ENCODE measurements at regions not wholly inside any gene's neighbourhood (a gene's known extent, or its start where the extent isn't known, plus 50 kb on each side); places are given as distances from the start of the nearest gene placed in this dataset.

DNA sequence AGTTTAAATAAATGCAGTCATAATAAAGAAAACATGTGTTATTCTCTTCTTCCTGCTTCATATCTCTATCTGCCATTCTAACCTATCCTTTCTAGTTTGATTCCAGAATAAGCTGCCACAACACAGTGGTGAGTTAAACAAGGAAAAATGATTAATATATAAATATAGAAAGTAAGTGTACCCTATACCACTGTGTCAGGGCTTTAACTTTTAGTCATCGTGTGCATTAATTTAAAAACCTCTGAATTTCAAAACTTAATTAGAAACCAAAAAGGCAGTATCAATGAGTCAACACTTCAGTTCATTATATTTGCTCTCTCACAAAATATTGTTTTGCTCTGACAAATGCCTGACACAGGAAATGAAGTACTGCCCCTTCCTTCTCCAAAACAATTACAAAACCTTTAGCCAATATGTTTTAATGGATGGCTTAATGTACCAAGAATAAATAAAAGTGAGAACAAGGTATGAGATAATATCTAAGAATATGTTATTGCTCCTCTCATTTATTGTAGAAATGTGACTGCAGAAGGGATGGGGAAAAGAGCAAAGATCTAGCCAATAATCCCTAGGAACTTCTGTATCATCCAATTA, 634.8 kb downstream of the KCNT2 start:
- ATAC-seq (no peak), DNase-seq (no peak)
- TF ChIP-seq CTCF (IDR thresholded peaks at IDR 0.05) (no peak), POLR2A (IDR thresholded peaks at IDR 0.05) (no peak)
- H3K27ac ChIP-seq: no peak overlapping the region
- no peaks in the 10 kb centered on the region for H3K36me3 ChIP-seq
- no peaks in the 10 kb centered on the region for H3K27me3 ChIP-seq
- 71 to 75% (median 72%) methylated on average over 1 of the region's 1 CpG for WGBS, 4 donors
- intact Hi-C loops (cut with DNase I): no loop called here
- no peak overlapping the region for H3K4me3 ChIP-seq
- H3K9me3 ChIP-seq: no peaks in the 10 kb centered on the region
- H3K4me1 ChIP-seq: no peaks in the 10 kb centered on the region

- intact Hi-C loops (cut with DNase I): no loop called here
- no peaks in the 10 kb centered on the region for H3K36me3 ChIP-seq
- TF ChIP-seq POLR2A (IDR thresholded peaks at IDR 0.05) (no peak), CTCF (IDR thresholded peaks at IDR 0.05) (no peak)
- WGBS, 4 donors: 87 to 100% (median 89%) methylated on average over 1 of the region's 1 CpG
- H3K4me3 ChIP-seq: no peak overlapping the region
- no peaks in the 10 kb centered on the region for H3K27me3 ChIP-seq
- no peak overlapping the region for H3K27ac ChIP-seq
- no peaks in the 10 kb centered on the region for H3K9me3 ChIP-seq
- no peaks in the 10 kb centered on the region for H3K4me1 ChIP-seq
- no peak for ATAC-seq
- DNase-seq: no peak
Measured at GRCh38 chr1:195971589-195971988, 636.7 kb downstream of the KCNT2 start.

- intact Hi-C loops (cut with DNase I): no loop called here
- no peaks in the 10 kb centered on the region for H3K9me3 ChIP-seq
- ATAC-seq: no peak
- no peaks in the 10 kb centered on the region for H3K4me1 ChIP-seq
- H3K4me3 ChIP-seq: no peak overlapping the region
- WGBS, 4 donors: 86 to 93% (median 89%) methylated on average over 1 of the region's 1 CpG
- no peak overlapping the region for H3K27ac ChIP-seq
- TF ChIP-seq CTCF (IDR thresholded peaks at IDR 0.05) (no peak), POLR2A (IDR thresholded peaks at IDR 0.05) (no peak)
- no peak for DNase-seq
- H3K36me3 ChIP-seq: no peaks in the 10 kb centered on the region
- H3K27me3 ChIP-seq: no peaks in the 10 kb centered on the region
Measured at GRCh38 chr1:195970209-195970608, 638.0 kb downstream of the KCNT2 start.

DNA sequence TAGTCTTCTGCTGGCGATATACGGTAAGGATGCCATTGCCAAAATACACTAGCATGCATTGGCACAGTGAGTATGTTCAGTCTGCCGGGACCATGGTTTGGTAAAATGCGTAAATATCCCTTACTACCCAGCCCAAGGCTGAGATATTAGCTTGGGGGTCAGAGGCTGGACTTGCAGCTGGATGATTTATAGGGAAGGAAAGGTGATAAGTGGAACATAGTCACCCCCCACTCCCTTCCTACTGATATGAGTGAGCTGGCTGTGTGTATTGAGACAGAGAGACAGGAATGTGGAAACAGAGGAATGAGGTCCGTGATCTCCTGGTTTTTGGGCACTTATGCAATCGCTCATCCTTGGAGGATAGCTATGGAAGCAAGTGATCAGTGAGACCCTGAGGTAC, 642.8 kb downstream of the KCNT2 start:
- H3K9me3 ChIP-seq: no peaks in the 10 kb centered on the region
- H3K36me3 ChIP-seq: no peaks in the 10 kb centered on the region
- DNase-seq: no peak
- TF ChIP-seq CTCF (IDR thresholded peaks at IDR 0.05) (no peak), POLR2A (IDR thresholded peaks at IDR 0.05) (no peak)
- intact Hi-C loops (cut with DNase I): no loop called here
- ATAC-seq: no peak
- H3K4me3 ChIP-seq: no peak overlapping the region
- H3K27me3 ChIP-seq: no peaks in the 10 kb centered on the region
- H3K4me1 ChIP-seq: no peaks in the 10 kb centered on the region
- no peak overlapping the region for H3K27ac ChIP-seq
- 72 to 80% (median 75%) methylated on average over 6 of the region's 6 CpGs for WGBS, 4 donors

All from heart left ventricle (tissue), 16 donors.